Fibroblast of lung (primary cell): ENCODE measurements at regions not wholly inside any gene's neighbourhood (a gene's known extent, or its start where the extent isn't known, plus 50 kb on each side); places are given as distances from the start of the nearest gene placed in this dataset.

Experiments
- EZH2 ChIP-seq: IDR thresholded peaks from 2 replicates; pipeline ENCODE4 v1.5.1; 2012; ENCODE audit warnings: low read length, control low read depth, mild to moderate bottlenecking; ENCODE audit errors: missing control alignments
- TF ChIP-seq, protein P1 (sequence below), 2 donors: IDR thresholded peaks in 1 of 2; conservative IDR thresholded peaks in 1 of 2; 1 replicate in 1 of 2; 2 replicates in 1 of 2; pipeline ENCODE4 v1.5.1; 2011 to 2012; ENCODE audit warnings: low read length in 2 of 2, control low read depth in 1 of 2, inconsistent platforms in 1 of 2, low read depth in 1 of 2, mild to moderate bottlenecking in 1 of 2

- TF ChIP-seq, protein P1, sequence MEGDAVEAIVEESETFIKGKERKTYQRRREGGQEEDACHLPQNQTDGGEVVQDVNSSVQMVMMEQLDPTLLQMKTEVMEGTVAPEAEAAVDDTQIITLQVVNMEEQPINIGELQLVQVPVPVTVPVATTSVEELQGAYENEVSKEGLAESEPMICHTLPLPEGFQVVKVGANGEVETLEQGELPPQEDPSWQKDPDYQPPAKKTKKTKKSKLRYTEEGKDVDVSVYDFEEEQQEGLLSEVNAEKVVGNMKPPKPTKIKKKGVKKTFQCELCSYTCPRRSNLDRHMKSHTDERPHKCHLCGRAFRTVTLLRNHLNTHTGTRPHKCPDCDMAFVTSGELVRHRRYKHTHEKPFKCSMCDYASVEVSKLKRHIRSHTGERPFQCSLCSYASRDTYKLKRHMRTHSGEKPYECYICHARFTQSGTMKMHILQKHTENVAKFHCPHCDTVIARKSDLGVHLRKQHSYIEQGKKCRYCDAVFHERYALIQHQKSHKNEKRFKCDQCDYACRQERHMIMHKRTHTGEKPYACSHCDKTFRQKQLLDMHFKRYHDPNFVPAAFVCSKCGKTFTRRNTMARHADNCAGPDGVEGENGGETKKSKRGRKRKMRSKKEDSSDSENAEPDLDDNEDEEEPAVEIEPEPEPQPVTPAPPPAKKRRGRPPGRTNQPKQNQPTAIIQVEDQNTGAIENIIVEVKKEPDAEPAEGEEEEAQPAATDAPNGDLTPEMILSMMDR (conservative IDR thresholded peaks at IDR 0.05 in 1 of 2, IDR thresholded peaks at IDR 0.05 in 1 of 2; ENCODE audit: low read depth in 1 of 2, low read length in 2 of 2) = no peak
- no peak for TF ChIP-seq EZH2
Measured at GRCh38 chr14:86999036-86999435, 993.9 kb downstream of the GALC start.
